Suprapubic skin (tissue), 3 donors: ENCODE measurements at regions not wholly inside any gene's neighbourhood (a gene's known extent, or its start where the extent isn't known, plus 50 kb on each side); places are given as distances from the start of the nearest gene placed in this dataset.

Experiments
- CTCF ChIP-seq, 2 donors: fragments of 200-600 bp in 1 of 2; fragments of 450-650 bp in 1 of 2; sonication (generic) in 1 of 2; IDR thresholded peaks; one replicate each; pipeline ENCODE4 v1.5.1; 2016 to 2019; ENCODE audit warnings: antibody characterized with exemption in 2 of 2, mild to moderate bottlenecking in 1 of 2, moderate library complexity in 1 of 2
- EP300 ChIP-seq: sonication (generic); formaldehyde crosslinking; IDR thresholded peaks from one replicate; pipeline ENCODE4 v1.6.1; 2017; ENCODE audit warnings: antibody characterized with exemption

GRCh38 chr3:34421762-34422161, 623.3 kb downstream of the PDCD6IP start:
- no peak for TF ChIP-seq EP300
- no peak for TF ChIP-seq CTCF (IDR thresholded peaks at IDR 0.05)
